Midbrain (tissue), 1 donor: ENCODE measurements at regions not wholly inside any gene's neighbourhood (a gene's known extent, or its start where the extent isn't known, plus 50 kb on each side); places are given as distances from the start of the nearest gene placed in this dataset.

ENCODE experiments used
- DNase-seq: peaks from one replicate; lab custom pipeline; 2025; lab: John Stamatoyannopoulos, UW

- no peak for DNase-seq
Measured at GRCh38 chr3:118059096-118059495, 975.5 kb downstream of the IGSF11 start.

- no peak for DNase-seq
Measured at GRCh38 chr3:118067439-118067838, 967.2 kb downstream of the IGSF11 start.

GRCh38 chr3:118075873-118076272 lies 958.8 kb downstream of the IGSF11 start:
- no peak for DNase-seq

GRCh38 chr3:118077332-118077731 lies 957.3 kb downstream of the IGSF11 start:
- no peak for DNase-seq

- no peak for DNase-seq
Measured at GRCh38 chr3:118080889-118081288, 953.8 kb downstream of the IGSF11 start.

- DNase-seq: no peak
Measured at GRCh38 chr3:118088696-118089095, 946.0 kb downstream of the IGSF11 start.

- no peak for DNase-seq
Measured at GRCh38 chr3:118089563-118089962, 945.1 kb downstream of the IGSF11 start.

GRCh38 chr3:118097226-118097625 lies 937.4 kb downstream of the IGSF11 start:
- DNase-seq: no peak

- DNase-seq: no peak
Measured at GRCh38 chr3:118097660-118098059, 937.0 kb downstream of the IGSF11 start.

GRCh38 chr3:118098827-118099226 lies 935.8 kb downstream of the IGSF11 start:
- DNase-seq: no peak

GRCh38 chr3:118101891-118102290 lies 932.8 kb downstream of the IGSF11 start:
- no peak for DNase-seq

- no peak for DNase-seq
Measured at GRCh38 chr3:118102737-118103136, 931.9 kb downstream of the IGSF11 start.

GRCh38 chr3:118108201-118108600 lies 926.4 kb downstream of the IGSF11 start:
- DNase-seq: no peak

GRCh38 chr3:118108769-118109168 lies 925.9 kb downstream of the IGSF11 start:
- DNase-seq: no peak

GRCh38 chr3:118110211-118110610 lies 924.4 kb downstream of the IGSF11 start:
- DNase-seq: no peak

- no peak for DNase-seq
Measured at GRCh38 chr3:118116991-118117390, 917.7 kb downstream of the IGSF11 start.

GRCh38 chr3:118126751-118127150 lies 907.9 kb downstream of the IGSF11 start:
- DNase-seq: no peak

GRCh38 chr3:118127992-118128391 lies 906.7 kb downstream of the IGSF11 start:
- no peak for DNase-seq

- no peak for DNase-seq
Measured at GRCh38 chr3:118128886-118129285, 905.8 kb downstream of the IGSF11 start.

GRCh38 chr3:118137778-118138177 lies 896.9 kb downstream of the IGSF11 start:
- DNase-seq: no peak

- DNase-seq: no peak
Measured at GRCh38 chr3:118144919-118145318, 889.7 kb downstream of the IGSF11 start.

- no peak for DNase-seq
Measured at GRCh38 chr3:118146658-118147375, 887.8 kb downstream of the IGSF11 start.

- DNase-seq: no peak
Measured at GRCh38 chr3:118151164-118151563, 883.5 kb downstream of the IGSF11 start.
